Coronary artery (tissue), 2 donors: ENCODE measurements at regions not wholly inside any gene's neighbourhood (a gene's known extent, or its start where the extent isn't known, plus 50 kb on each side); places are given as distances from the start of the nearest gene placed in this dataset.

ENCODE experiments used
- DNase-seq: peaks from one replicate; pipeline ENCODE4 v3.0.0-alpha.2; 2017; ENCODE audit warnings: low spot score
- H3K27ac ChIP-seq, 2 donors: fragments of 200-600 bp; sonication (generic); one replicate each; pipeline ENCODE4 v1.5.1; 2016 to 2019
- H3K4me3 ChIP-seq: fragments of 200-600 bp; sonication (generic); 2 replicates; pipeline ENCODE4 v1.5.1; 2016; ENCODE audit warnings: mild to moderate bottlenecking, moderate library complexity
- CTCF ChIP-seq: fragments of 200-600 bp; sonication (generic); IDR thresholded peaks from one replicate; pipeline ENCODE4 v1.5.1; 2019; ENCODE audit warnings: antibody characterized with exemption

GRCh38 chr10:128751851-128752250 lies 625.6 kb upstream of the MKI67 start:
- Histone ChIP-seq H3K27ac (no peak overlapping the region), H3K4me3 (no peak overlapping the region)
- DNase-seq: no peak
- no peak for TF ChIP-seq CTCF

GRCh38 chr10:128759174-128759573 lies 633.0 kb upstream of the MKI67 start:
- Histone ChIP-seq H3K27ac (no peak overlapping the region), H3K4me3 (no peak overlapping the region)
- no peak for TF ChIP-seq CTCF
- no peak for DNase-seq

- DNase-seq: no peak
- Histone ChIP-seq H3K4me3 (no peak overlapping the region), H3K27ac (no peak overlapping the region)
- TF ChIP-seq CTCF: no peak
Measured at GRCh38 chr10:128763588-128763987, 637.4 kb upstream of the MKI67 start.

- H3K4me3 ChIP-seq: no peak overlapping the region
- no peak for DNase-seq
- no peak for TF ChIP-seq CTCF
- H3K27ac ChIP-seq: no peak overlapping the region
Measured at GRCh38 chr10:128764190-128764589, 638.0 kb upstream of the MKI67 start.

GRCh38 chr10:128766915-128767314 lies 640.7 kb upstream of the MKI67 start:
- no peak overlapping the region for H3K27ac ChIP-seq
- DNase-seq: no peak
- no peak overlapping the region for H3K4me3 ChIP-seq
- no peak for TF ChIP-seq CTCF

GRCh38 chr10:128774979-128775378 lies 648.8 kb upstream of the MKI67 start:
- no peak for DNase-seq
- no peak for TF ChIP-seq CTCF
- H3K4me3 ChIP-seq: no peak overlapping the region
- H3K27ac ChIP-seq: no peak overlapping the region

- Histone ChIP-seq H3K27ac (no peak overlapping the region), H3K4me3 (no peak overlapping the region)
- no peak for DNase-seq
- TF ChIP-seq CTCF: no peak
Measured at GRCh38 chr10:128775743-128776142, 649.5 kb upstream of the MKI67 start.
